ENCODE measurements at regions not wholly inside any gene's neighbourhood (a gene's known extent, or its start where the extent isn't known, plus 50 kb on each side); places are given as distances from the start of the nearest gene placed in this dataset.
"Not testable (repeated sequence)": the region's sequence is repeated elsewhere in the genome, so short reads cannot be mapped to it uniquely, and the experiment has no call there.

- peaks cover 11% of the 10 kb centered on the region; the same call in 1 of the 2 replicates for H3K27me3 ChIP-seq (ENCODE audit: low read length)
- H2AFZ ChIP-seq (ENCODE audit: low read length): no peak overlapping the region
- H3K4me2 ChIP-seq (ENCODE audit: low read length): no peak overlapping the region
- no peaks in the 10 kb centered on the region for H3K9me2 ChIP-seq (replicated peaks; ENCODE audit: low read length)
- ChIA-PET CTCF (no interaction called here), POLR2A (ENCODE audit: unreplicated experiment) (no interaction called here)
- H3K79me2 ChIP-seq (ENCODE audit: low read length): no peaks in the 10 kb centered on the region
- H3K36me3 ChIP-seq (ENCODE audit: low read depth, low read length): no peaks in the 10 kb centered on the region
- H3K27ac ChIP-seq (ENCODE audit: low read length): no peak overlapping the region
- BruUV-seq (replicated peaks): no TSS peak
- no peaks in the 10 kb centered on the region for H3F3A ChIP-seq (ENCODE audit: low read length, unreplicated experiment)
- no peak overlapping the region for H3K4me3 ChIP-seq (ENCODE audit: low read length)
- DNase-seq (no peak), ATAC-seq (no peak)
- H3K9me3 ChIP-seq (ENCODE audit: low read length): no peaks in the 10 kb centered on the region
- no peaks in the 10 kb centered on the region for H4K20me1 ChIP-seq (ENCODE audit: low read length)
- no peaks in the 10 kb centered on the region for H3K4me1 ChIP-seq (ENCODE audit: insufficient read depth, low read length)
- intact Hi-C loops (cut with micrococcal nuclease): no loop called here
- TF ChIP-seq EZH2phosphoT487 (IDR thresholded peaks at IDR 0.05; ENCODE audit: borderline replicate concordance, low read length): no peak
- no peak for TF ChIP-seq EZH2 (IDR thresholded peaks at IDR 0.05; ENCODE audit: low read length, unreplicated experiment)
- no peak for TF ChIP-seq CTCF (conservative IDR thresholded peaks at IDR 0.05; ENCODE audit: low read depth, low read length)
- no peak overlapping the region for H3K9ac ChIP-seq (ENCODE audit: low read length)
These were observed 216.3 kb upstream of the LRTM1 start for GRCh38 chr3:55144015-55144673.

GRCh38 chr3:55143336-55143735 is 215.5 kb upstream of the LRTM1 start:
- BruUV-seq (replicated peaks): no TSS peak
- Histone ChIP-seq H3K9me2 (replicated peaks; ENCODE audit: low read length) (no peaks in the 10 kb centered on the region), H3K4me2 (ENCODE audit: low read length) (no peak overlapping the region), H3K4me1 (ENCODE audit: insufficient read depth, low read length) (no peaks in the 10 kb centered on the region), H4K20me1 (ENCODE audit: low read length) (no peaks in the 10 kb centered on the region), H3K9ac (ENCODE audit: low read length) (no peak overlapping the region), H3K36me3 (ENCODE audit: low read depth, low read length) (no peaks in the 10 kb centered on the region), H3K27ac (ENCODE audit: low read length) (no peak overlapping the region), H3F3A (ENCODE audit: low read length, unreplicated experiment) (no peaks in the 10 kb centered on the region), H3K9me3 (ENCODE audit: low read length) (no peaks in the 10 kb centered on the region), H2AFZ (ENCODE audit: low read length) (no peak overlapping the region), H3K4me3 (ENCODE audit: low read length) (no peak overlapping the region), H3K79me2 (ENCODE audit: low read length) (no peaks in the 10 kb centered on the region), H3K27me3 (ENCODE audit: low read length) (peaks cover 11% of the 10 kb centered on the region; the same call in 1 of the 2 replicates)
- TF ChIP-seq EZH2 (IDR thresholded peaks at IDR 0.05; ENCODE audit: low read length, unreplicated experiment) (no peak), EZH2phosphoT487 (IDR thresholded peaks at IDR 0.05; ENCODE audit: borderline replicate concordance, low read length) (no peak), CTCF (conservative IDR thresholded peaks at IDR 0.05; ENCODE audit: low read depth, low read length) (no peak)
- ChIA-PET POLR2A (ENCODE audit: unreplicated experiment) (no interaction called here), CTCF (no interaction called here)
- intact Hi-C loops (cut with micrococcal nuclease): no loop called here
- ATAC-seq (no peak), DNase-seq (no peak)

GRCh38 chr3:55136291-55136690 is 208.4 kb upstream of the LRTM1 start:
- H3K4me2 ChIP-seq (ENCODE audit: low read length); ATAC-seq; BruUV-seq (replicated peaks); H4K20me1 ChIP-seq (ENCODE audit: low read length); H3K27ac ChIP-seq (ENCODE audit: low read length); H2AFZ ChIP-seq (ENCODE audit: low read length); H3K4me3 ChIP-seq (ENCODE audit: low read length); H3K9ac ChIP-seq (ENCODE audit: low read length); H3K27me3 ChIP-seq (ENCODE audit: low read length); intact Hi-C loops (cut with micrococcal nuclease); H3K79me2 ChIP-seq (ENCODE audit: low read length); H3K36me3 ChIP-seq (ENCODE audit: low read depth, low read length); POLR2A ChIA-PET (ENCODE audit: unreplicated experiment); H3K9me3 ChIP-seq (ENCODE audit: low read length); DNase-seq; CTCF ChIA-PET; H3K4me1 ChIP-seq (ENCODE audit: insufficient read depth, low read length); H3F3A ChIP-seq (ENCODE audit: low read length, unreplicated experiment); H3K9me2 ChIP-seq (replicated peaks; ENCODE audit: low read length): not testable (repeated sequence)

Data from PC-3 (cell line).